SU-DHL-6 (cell line): ENCODE measurements at regions not wholly inside any gene's neighbourhood (a gene's known extent, or its start where the extent isn't known, plus 50 kb on each side); places are given as distances from the start of the nearest gene placed in this dataset.

Experiments
- H2AFZ ChIP-seq: fragments of 200-600 bp; sonication (generic); 2 replicates; pipeline ENCODE4 v1.6.1; 2014; ENCODE audit warnings: low read depth, mild to moderate bottlenecking, moderate library complexity, mixed read lengths, antibody characterized with exemption, low read length; ENCODE audit not compliant: severe bottlenecking
- H3F3A ChIP-seq: fragments of 200-600 bp; shearing (Covaris generic); 2 replicates; pipeline ENCODE4 v1.6.0; 2016; ENCODE audit warnings: antibody characterized with exemption, mild to moderate bottlenecking; ENCODE audit not compliant: insufficient read depth
- H3K27ac ChIP-seq: fragments of 200-600 bp; sonication (generic); 2 replicates; pipeline ENCODE4 v1.5.1; 2016; ENCODE audit warnings: low read depth, mild to moderate bottlenecking, low read length, moderate library complexity, mixed read lengths
- H3K27me3 ChIP-seq: fragments of 200-600 bp; sonication (generic), shearing (Covaris generic); 2 replicates; pipeline ENCODE4 v1.6.0; 2014; ENCODE audit warnings: mild to moderate bottlenecking, low read length
- H3K36me3 ChIP-seq: fragments of 200-600 bp; sonication (generic); 2 replicates; pipeline ENCODE4 v1.6.1; 2014; ENCODE audit warnings: mild to moderate bottlenecking, low read length, mixed read lengths
- H3K4me2 ChIP-seq: fragments of 300-600, 200-600 bp; shearing (Covaris generic), sonication (generic); 2 replicates; pipeline ENCODE4 v1.6.0; 2014; ENCODE audit warnings: low read length, low read depth, mild to moderate bottlenecking; ENCODE audit not compliant: poor library complexity, severe bottlenecking
- H3K4me3 ChIP-seq: fragments of 200-600 bp; sonication (generic); 2 replicates; pipeline ENCODE4 v1.5.1; 2014; ENCODE audit warnings: antibody characterized with exemption, low read length, mild to moderate bottlenecking, mixed read lengths; ENCODE audit not compliant: insufficient read depth, poor library complexity, severe bottlenecking
- H3K79me2 ChIP-seq: fragments of 200-600 bp; sonication (generic); 2 replicates; pipeline ENCODE4 v1.6.1; 2014; ENCODE audit warnings: mild to moderate bottlenecking, low read length, moderate library complexity; ENCODE audit not compliant: insufficient read depth
- H3K9ac ChIP-seq: fragments of 200-600 bp; sonication (generic); 2 replicates; pipeline ENCODE4 v1.7.0; 2014; ENCODE audit warnings: mild to moderate bottlenecking, low read length
- H3K9me2 ChIP-seq: fragments of 200-600 bp; sonication (generic); replicated peaks from 2 replicates; pipeline ENCODE4 v1.6.1; 2014; ENCODE audit warnings: low read length; ENCODE audit not compliant: insufficient read depth
- H3K9me3 ChIP-seq: fragments of 200-600 bp; sonication (generic); 2 replicates; pipeline ENCODE4 v1.6.1; 2014; ENCODE audit warnings: low read length, mixed read lengths; ENCODE audit not compliant: insufficient read depth
- H4K20me1 ChIP-seq: fragments of 200-600 bp; sonication (generic); 2 replicates; pipeline ENCODE4 v1.6.1; 2014; ENCODE audit warnings: low read depth, mild to moderate bottlenecking, antibody characterized with exemption, low read length, moderate library complexity, mixed read lengths
- EZH2phosphoT487 ChIP-seq: fragments of 200-600 bp; sonication (generic), shearing (Covaris generic); conservative IDR thresholded peaks from 2 replicates; pipeline ENCODE4 v1.6.1; 2018; ENCODE audit warnings: mild to moderate bottlenecking, antibody characterized with exemption, low read length, moderate library complexity, mixed read lengths
- TF ChIP-seq, protein P1 (sequence below): fragments of 200-600 bp; sonication (generic); IDR thresholded peaks from one replicate; pipeline ENCODE4 v1.5.1; 2017; ENCODE audit warnings: antibody characterized with exemption, mild to moderate bottlenecking, low read length, moderate library complexity; ENCODE audit not compliant: insufficient read depth, poor library complexity, severe bottlenecking

DNA sequence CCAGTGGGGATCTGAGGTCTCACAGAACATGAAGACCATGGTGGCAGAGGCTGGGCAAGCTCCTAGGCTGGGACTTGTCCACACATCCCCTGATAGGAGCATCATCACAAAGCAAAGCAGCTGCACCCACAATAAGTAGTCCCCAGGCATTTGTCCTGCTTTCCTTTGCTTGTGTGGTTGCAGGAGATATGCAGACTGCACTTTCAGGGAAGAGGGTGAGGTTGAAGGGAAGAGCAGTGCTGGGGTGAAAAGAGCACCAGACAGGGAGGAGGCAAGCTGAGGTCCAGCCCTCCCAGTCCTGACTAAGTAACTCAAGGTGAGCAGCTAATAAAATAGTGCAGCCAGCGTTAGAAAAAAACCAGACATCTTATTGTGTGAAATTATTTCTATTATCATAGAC lies 383.6 kb downstream of the UQCRFS1 start:
- Histone ChIP-seq H3K27ac (no peak overlapping the region), H3K79me2 (no peaks in the 10 kb centered on the region), H3K4me2 (no peak overlapping the region), H3K27me3 (no peaks in the 10 kb centered on the region), H4K20me1 (no peaks in the 10 kb centered on the region), H3K9me2 (no peaks in the 10 kb centered on the region), H3K9ac (no peak overlapping the region), H3K9me3 (no peaks in the 10 kb centered on the region), H2AFZ (no peak overlapping the region), H3K4me3 (no peak overlapping the region), H3K36me3 (no peaks in the 10 kb centered on the region), H3F3A (no peaks in the 10 kb centered on the region)
- TF ChIP-seq, protein P1, sequence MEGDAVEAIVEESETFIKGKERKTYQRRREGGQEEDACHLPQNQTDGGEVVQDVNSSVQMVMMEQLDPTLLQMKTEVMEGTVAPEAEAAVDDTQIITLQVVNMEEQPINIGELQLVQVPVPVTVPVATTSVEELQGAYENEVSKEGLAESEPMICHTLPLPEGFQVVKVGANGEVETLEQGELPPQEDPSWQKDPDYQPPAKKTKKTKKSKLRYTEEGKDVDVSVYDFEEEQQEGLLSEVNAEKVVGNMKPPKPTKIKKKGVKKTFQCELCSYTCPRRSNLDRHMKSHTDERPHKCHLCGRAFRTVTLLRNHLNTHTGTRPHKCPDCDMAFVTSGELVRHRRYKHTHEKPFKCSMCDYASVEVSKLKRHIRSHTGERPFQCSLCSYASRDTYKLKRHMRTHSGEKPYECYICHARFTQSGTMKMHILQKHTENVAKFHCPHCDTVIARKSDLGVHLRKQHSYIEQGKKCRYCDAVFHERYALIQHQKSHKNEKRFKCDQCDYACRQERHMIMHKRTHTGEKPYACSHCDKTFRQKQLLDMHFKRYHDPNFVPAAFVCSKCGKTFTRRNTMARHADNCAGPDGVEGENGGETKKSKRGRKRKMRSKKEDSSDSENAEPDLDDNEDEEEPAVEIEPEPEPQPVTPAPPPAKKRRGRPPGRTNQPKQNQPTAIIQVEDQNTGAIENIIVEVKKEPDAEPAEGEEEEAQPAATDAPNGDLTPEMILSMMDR = no peak
- no peak for TF ChIP-seq EZH2phosphoT487

DNA sequence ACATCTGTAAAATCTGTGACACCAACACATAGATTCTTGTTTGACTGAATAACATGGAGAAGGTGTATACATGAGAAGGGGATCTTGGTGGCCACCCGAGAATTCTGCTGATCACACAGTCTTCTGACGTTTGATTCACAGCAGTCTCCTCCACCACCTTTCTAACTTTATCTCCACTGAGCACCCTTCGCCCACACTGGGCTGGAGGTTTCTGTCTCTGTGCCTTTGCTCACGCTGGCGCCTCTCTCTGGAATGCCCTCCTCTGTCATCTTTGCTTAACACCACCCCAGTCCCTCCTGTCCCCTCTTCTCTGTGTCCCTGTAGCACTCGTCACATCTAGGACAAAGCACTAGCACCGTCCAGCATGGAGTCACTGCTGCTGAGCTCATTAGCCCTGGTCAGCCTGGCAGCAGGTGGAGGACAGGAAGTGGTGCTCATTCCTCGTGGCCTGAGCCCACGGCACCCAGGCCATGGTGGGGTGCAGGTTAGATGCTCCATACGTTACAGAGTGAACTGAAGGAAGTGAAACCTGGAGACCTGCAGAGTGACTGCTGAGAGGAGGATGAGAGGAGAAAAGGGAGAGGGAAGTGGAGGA lies 384.6 kb downstream of the UQCRFS1 start:
- Histone ChIP-seq H3K36me3 (no peaks in the 10 kb centered on the region), H3F3A (no peaks in the 10 kb centered on the region), H3K27me3 (no peaks in the 10 kb centered on the region), H3K79me2 (no peaks in the 10 kb centered on the region), H4K20me1 (no peaks in the 10 kb centered on the region), H2AFZ (no peak overlapping the region), H3K27ac (no peak overlapping the region), H3K4me3 (no peak overlapping the region), H3K4me2 (no peak overlapping the region), H3K9me2 (no peaks in the 10 kb centered on the region), H3K9ac (no peak overlapping the region), H3K9me3 (no peaks in the 10 kb centered on the region)
- TF ChIP-seq, protein P1 = no peak
- TF ChIP-seq EZH2phosphoT487 = no peak

DNA sequence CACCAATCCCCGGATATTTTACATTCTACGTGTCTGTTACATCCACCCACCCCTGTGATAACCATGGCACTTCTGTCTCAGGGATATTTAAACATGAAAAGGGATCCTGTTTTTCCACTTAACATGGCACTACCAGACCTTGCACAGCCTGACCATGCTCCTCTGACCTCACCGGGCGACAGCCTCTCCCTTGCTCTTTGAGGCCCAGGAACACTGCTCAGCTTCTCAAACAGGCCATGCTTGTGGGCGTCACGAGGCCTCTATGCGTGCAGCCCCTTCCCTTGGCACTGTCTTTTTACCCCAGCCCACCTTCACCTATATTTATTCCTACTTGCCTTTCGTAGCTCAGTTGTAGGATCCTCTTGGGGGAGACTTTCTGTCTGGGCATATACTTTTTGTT lies 385.6 kb downstream of the UQCRFS1 start:
- no peak for TF ChIP-seq EZH2phosphoT487
- TF ChIP-seq, protein P1 = no peak
- H4K20me1 ChIP-seq = no peaks in the 10 kb centered on the region
- H3K27me3 ChIP-seq = no peaks in the 10 kb centered on the region
- no peaks in the 10 kb centered on the region for H3F3A ChIP-seq
- H3K9me3 ChIP-seq = no peaks in the 10 kb centered on the region
- H3K4me3 ChIP-seq = no peak overlapping the region
- no peaks in the 10 kb centered on the region for H3K79me2 ChIP-seq
- H3K4me2 ChIP-seq = no peak overlapping the region
- no peak overlapping the region for H3K27ac ChIP-seq
- H3K9me2 ChIP-seq = no peaks in the 10 kb centered on the region
- H3K9ac ChIP-seq = no peak overlapping the region
- no peak overlapping the region for H2AFZ ChIP-seq
- H3K36me3 ChIP-seq = no peaks in the 10 kb centered on the region
